ENCODE measurements at regions not wholly inside any gene's neighbourhood (a gene's known extent, or its start where the extent isn't known, plus 50 kb on each side); places are given as distances from the start of the nearest gene placed in this dataset.

DNA sequence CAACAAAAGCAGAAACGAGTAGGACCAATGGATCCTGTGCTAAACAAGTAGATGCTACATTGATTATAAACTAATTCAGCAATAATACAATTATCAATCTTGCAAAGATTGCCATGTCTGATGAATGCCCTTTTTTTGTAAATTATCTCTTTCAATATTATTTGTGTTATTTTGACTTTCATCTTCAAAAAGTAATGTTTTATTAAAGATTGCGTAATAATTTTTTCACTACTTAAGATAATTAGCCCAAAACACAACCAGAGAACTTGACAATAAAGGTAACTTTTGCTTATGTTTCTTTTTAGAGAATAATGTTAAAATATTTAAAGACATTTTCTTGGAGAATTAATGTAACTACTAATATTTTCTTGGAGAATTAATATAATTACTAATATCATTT, 553.8 kb upstream of the VSTM2A start:
- no peak for DNase-seq

DNA sequence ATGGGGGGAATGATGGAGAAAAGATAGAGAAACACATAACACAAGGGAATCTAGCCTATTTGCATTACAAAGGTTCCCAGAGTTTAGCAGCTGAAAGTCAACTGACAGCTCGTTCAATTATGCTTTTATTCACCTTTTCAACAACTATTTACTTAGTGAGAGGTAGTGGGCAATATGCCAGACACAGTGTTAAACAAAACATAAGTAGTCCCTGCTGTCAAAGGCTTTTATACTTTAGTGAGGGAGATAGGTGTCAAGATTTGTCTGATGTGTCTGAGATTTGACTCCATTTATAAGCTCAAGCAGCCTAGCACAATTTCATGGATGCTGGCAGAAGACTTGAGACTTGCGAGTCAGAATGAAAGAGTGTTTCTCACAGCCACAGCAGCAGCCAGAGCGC, 549.0 kb upstream of the VSTM2A start:
- no peak for DNase-seq

DNA sequence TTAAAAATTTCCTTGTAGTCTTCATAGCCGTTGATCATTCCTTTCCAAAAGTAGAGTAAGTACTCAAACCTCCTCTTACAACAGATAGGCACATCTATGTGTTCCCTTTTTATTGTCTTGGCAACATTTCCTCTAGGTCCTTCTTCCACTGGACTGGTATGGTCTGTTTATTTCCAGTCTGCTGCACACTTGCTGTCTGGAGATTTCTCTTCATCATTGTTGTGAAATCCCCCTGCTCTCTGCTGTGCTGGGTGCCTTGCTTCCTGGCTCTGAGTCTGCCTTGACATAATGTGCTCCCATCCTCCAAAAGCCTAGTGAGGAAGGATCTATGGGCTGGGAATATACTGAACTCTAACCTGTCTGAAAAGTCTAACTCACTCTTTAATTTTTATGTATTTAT, 545.3 kb upstream of the VSTM2A start:
- DNase-seq = no peak

DNA sequence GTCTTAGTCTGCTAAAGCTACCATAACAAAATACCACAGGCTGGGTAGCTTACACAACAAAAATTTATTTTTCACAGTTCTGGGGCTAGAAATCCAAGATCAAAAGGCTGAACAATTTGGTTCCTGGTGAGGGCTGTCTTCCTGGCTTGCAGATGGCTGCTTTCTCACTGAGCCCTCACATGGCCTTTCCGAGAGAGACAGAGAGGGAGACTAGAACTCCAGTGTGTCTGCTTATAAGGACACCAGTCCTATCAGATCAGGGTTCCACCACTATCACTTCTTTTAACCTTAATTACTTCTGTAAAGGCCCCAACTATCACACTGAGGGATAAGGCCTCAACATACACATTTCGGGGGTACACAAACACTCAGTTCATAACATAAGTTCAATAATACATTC, 527.4 kb upstream of the VSTM2A start:
- DNase-seq = no peak

DNA sequence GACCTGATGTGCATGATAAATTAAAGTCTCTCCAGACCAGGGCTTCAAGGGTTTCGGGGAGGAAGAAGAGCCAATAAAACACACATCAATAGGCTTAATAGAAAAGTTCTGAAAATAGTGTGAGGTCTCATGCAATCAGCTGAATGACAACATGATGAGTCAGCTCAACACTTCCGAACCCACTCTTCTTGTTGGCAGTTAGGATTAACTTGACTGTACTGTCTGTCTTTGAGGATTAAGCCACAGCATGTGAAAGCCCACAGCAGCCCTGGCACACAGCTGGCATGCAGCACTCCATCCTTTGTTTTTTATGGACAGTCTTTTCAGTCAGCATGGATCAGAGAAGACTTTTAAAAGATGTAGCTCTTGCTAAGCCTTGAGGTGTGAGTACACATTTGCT, 526.9 kb upstream of the VSTM2A start:
- no peak for DNase-seq

DNA sequence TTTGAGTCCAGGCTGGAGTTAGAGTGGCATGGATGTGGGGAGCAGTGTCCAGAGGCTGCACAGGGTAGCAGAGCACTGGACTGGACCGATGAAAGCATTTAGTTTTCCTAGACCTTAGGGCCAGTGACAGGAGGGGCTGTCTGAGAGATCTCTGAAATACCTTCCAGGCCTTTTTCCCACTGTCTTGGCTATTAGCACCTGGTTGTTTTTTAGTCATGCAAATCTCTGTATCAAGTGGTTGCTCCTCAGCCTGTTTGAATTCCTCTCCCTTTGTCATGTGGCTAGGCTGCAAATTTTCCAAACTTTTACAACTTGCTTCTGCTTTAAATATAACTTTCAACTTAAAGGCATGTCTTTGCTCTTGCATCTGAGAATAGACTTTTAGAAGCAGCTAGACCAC, 504.3 kb upstream of the VSTM2A start:
- DNase-seq = no peak

DNA sequence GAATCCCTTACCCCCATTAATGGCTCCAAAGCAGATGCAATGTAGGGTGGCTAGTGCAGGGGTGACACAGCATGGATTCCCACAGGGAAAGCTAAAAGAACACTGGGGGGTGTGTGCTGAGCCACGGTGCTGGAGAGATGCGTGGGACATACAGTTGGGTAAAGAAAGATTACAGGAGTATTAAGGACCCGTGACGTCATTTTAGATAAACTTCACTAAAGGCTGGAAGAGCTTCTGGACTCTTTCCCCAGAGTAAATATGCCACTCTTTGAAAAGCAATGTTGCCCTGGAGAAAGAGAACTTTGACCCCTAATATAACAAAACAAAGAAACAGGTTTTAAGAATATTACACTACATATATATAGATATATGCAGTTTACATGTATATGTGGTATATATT, 481.5 kb upstream of the VSTM2A start:
- no peak for DNase-seq

DNA sequence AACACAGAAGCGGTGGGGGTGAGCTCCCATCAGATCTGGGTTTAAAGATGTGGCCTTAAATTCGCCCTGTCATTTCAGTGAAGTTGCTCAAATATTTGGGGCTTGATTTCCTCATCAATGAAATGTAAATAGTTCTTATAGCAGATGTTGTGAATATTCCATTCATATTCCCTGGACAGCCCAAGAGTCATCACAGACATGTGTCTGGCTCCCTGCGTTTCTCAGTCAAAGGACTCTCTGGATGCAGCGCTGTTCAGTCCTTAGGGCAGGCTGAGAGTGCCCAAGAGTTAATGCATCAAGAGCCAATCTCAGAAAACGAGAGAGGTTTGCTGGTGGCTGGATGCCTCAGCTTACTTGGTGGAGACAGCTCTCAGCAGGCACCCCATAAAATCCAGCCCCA, 475.5 kb upstream of the VSTM2A start:
- DNase-seq = no peak

DNA sequence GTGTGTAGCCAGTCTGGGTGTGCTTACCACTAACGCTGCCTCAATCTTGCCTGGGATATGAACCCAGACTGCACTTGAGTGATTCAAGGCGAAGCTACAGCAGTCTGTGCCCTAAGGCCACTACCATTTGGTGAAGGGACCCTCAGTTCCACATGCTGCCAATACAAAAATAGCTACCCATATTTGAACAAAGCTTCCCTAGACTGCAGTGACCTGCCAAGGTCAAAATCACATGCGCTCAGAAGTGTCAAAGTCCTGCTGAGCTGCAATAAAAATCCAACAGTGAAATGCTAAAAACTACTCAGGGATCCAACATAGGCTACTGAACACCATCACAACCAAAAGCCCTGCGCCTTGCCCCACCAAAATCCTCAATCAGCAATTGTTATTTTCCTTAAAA, 472.3 kb upstream of the VSTM2A start:
- DNase-seq = no peak

DNA sequence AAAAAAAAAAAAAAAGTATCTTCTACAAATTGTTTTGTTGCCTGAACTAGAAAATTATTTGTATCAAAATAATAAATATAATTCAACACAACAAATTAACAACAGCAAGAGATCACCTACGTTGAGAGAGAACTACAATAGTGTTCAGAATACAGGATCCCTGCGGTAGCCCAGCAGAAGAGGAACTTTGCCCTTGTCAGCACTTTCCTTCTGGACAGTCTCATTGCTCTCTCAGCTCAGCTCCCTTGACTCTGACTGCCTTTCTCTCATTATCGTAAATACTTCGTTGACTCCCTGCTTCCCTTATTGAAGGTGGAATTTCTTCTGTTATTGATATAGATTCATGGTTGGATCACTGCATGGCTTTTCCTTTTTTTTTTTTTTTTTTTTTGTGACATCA, 469.5 kb upstream of the VSTM2A start:
- no peak for DNase-seq

DNA sequence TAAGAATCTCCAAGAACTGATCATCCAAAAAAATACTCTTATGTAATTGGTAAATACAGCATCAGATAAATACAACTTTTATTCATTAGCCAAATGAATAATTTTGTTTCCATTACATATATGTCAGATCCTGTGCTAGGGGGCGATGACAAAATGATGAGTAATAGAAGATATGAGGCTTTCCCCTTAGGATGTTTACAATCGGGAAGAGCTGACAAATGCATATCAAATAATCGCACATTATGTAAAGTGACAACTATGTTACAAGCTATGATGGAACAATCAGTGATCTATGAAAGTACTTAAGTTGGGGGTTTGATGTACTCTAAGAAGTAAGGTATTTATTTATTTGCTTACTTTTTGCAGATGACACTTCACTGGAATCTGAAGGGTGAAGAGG, 465.6 kb upstream of the VSTM2A start:
- DNase-seq = no peak

DNA sequence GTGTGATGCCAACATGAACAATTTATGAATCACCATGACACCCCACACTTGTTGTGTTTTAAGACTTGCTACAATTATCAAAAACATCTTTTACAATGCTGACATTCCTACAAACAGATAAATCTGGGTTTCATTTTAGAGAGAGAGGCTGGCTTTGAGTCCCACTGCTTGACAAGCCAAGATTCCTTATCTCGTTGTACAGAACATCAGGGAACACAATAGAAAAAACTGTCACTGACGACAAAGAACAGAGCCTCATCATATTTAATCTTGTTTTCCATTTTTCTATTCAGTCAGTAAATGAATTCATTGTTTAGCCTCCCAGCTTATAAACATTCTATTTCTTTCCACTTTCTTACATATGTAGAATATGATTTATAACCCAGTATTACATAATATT, 461.6 kb upstream of the VSTM2A start:
- DNase-seq = no peak

DNA sequence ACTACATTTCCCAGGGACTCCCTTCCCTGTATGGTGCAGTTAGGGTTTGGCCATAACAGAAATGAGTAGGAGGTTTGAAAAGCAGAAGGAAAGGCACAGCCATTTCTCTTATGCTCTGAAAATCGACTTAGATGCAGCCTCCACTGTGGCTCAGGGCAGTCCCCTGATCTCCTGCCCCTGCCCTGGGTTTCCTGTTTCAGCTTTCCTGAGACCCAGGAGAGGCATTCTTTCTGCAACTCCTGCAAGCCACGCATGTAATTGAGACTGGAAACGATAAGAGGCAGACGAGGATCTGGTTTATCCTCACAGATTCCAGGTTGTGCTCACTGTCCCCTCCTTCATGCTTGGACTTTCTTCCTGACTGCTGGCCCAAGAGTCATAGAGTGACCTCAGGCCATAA, 461.2 kb upstream of the VSTM2A start:
- no peak for DNase-seq

DNA sequence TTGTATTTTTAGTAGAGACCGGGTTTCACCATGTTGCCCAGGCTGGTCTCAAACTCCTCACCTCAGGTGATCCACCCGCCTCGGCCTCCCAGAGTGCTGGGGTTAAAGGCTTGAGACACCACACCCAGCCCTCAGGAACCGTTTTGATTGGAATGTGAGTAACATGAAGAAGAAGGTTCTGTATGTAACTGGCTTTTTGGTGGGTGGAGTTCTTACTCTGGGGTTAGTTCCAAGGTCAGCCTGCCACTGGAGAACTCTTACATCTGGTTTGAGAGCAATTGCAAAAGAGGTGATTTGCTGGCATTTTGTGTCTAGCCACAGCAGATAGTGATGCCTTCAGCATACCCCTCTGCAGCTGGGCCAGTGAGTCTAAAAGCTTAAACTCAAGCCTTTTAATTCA, 457.8 kb upstream of the VSTM2A start:
- DNase-seq = no peak

DNA sequence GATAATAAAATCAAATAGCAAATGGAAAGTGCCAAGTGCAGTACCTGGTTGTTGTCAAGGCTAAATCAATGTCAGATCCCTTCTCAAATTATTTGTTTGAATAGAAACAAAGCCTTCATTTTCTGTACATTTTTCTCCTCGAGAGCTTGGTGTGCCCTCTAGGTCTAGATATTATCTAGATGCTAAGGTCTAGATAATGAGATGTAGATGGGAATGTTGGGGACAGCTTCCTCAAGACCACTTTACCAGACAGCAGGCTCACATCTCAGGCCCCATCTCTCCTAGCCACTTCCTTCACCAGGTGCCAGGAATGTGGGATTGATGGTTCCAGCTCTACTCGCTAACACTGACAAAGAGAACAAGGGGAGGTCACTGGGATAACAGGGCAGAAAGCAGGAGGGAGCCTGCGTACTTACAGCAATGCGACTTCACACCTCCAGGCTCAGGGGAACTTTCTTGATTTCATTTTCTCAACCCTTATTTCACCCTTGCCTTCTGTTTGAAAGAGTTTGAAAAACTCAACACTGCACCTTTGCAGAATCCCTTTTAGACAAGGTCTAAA, 451.4 kb upstream of the VSTM2A start:
- DNase-seq = no peak

DNA sequence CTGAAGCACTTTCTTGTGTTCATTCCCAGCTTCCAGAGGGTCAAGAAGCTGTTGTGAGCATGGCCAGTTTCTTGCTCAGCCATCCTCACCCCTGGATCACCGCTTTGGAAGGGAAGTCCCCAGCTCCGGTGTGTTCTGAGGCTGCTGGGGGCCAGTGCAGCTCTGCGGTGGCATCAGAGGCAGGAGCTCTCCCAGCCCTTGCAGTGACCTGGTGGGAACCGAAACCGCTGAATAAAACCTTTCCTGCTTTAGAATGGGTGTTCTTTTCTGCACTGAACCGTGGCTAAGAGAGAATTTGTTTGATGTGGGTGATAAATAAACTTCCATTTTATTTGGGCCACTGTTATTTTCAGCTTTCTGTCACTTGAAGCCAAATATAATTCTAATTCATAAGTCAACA, 450.9 kb upstream of the VSTM2A start:
- DNase-seq = no peak

DNA sequence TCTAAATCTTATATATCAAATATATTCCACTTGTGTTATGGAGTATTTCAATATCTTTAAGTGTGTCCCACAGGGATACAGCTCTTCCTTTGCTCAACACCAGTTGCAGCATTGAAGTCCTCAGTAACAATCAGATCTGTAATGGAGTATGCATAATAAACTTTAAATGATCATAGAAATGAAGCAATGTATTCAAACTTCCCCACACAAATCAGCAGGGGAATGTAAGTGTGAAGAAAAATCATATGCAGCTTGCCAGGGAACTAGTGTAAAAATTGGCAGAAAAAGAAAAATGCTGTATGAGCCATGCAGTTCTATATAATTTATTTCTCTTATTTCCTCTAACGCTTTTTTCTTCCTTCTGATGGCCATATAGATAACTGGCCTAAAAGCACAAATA, 444.3 kb upstream of the VSTM2A start:
- no peak for DNase-seq

DNA sequence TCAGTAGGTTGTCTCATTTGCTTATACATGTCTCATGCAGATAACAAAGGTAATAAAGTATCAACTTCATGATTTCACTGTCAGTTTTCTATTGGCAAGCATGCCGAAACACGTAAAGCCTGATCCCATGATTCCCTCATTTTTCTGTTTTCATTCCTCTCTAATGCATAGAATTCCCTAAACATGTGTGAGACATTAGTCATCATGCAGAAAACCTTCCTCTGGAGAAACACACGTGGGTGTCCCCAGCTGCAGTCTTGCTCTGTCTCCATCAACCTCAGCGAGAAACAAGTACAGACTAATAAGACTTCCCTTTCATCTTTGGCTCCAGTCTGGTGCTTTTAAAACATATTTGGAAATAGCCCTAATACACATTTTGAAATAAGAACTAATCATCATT, 432.7 kb upstream of the VSTM2A start:
- DNase-seq = no peak

DNA sequence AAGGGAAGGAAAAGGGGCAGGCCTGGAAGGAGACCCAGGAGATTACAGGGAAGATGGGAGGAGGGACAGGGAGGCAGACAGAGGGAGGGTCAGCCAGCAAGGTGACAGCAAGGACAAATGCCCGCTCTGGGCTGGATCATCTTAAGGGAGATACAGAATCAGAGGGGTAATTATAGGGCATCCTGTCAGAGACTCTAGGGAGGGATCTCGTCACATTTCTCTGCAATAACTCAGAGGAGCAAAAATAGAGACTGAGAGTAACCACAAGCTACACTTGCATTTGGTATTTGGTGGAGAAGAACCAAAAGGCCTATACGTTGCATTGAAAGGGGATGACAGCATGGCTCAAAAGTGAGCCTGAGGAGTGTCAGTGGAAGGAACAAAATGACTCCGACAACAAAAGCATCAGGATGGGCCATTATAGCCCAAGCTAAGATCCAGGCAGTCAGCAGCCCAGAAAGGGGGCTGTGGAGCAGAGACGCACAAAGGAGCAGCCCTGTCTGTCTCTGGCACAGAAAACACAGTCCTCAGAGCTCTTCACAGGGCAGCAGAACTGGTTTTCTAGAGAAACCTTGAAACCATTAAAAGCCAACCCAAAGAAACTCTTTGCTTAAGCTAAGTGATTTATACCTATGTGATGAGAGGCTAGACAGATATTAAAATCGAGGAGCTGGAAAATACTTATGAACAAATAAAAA, 430.2 kb upstream of the VSTM2A start:
- DNase-seq = no peak

DNA sequence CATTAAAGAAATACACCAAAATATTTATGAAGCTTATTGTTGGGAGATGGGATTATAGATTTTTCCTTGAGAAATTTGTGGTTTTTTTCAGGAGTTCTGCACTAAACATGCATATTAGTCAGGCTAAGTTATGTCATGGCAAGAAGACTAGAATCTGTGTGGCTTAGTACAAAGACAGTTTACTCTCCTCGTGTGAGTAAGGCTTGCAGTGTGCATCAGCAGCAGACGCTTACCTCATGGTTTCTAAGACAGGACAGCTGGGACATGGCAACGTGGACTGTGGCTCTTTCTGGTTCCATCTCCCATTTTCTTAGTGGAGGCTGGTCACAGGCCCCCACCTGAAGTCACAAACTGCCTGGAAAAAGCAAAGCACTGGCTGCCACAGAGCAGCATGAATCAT, 429.6 kb upstream of the VSTM2A start:
- no peak for DNase-seq

DNA sequence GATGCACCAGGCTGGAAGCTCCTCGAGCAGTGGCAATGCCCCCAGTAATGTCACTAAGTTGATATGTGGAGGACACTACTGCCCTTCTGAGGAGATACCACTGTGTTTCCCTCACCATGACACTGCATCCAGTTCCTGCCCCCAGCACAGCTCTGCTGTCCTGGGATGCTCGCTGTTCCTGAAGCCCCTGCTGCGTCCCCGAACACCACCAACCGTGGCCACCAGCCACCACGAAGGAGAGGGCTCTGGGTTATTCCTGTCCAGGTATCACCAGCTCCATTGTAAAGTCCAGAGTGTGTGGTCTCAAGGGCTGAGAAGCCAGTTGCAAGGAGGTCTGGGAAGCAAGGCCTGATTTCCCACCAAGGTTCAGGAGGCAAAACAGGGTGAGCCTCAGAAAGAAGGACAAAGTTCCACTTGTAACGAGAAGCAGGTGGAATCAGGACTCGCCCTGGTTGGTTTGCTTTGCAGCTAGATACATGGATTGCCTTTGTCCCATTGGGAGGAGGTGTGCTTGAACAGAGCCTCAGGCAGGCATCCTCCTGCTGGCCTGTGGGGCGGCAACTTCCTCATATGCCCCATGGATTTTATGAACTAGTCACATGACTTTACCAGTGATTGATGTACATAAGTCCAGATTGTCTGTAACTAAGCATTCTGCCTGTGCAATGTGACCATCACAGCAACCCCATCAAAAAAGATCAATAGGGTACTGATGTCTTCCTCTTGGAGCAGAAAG, 427.0 kb upstream of the VSTM2A start:
- no peak for DNase-seq

DNA sequence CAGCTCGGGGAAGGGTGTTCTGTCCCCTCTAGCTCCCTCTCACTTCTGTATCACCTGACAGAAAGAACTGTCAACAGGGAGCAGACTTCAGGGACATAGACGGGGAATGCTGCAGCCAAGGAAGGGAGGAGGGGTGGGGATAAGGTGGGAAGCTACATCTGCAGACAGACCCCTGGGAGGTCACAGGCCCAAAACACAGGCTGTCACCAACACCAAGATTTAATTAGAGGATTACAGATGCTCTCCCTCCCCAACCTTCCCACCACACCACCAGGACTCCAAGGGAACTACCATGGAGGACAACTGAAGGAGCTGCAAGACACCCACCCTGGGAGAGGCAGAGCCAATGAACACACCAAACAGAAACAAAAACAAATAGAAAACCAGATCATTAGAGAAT, 425.2 kb upstream of the VSTM2A start:
- DNase-seq = no peak

DNA sequence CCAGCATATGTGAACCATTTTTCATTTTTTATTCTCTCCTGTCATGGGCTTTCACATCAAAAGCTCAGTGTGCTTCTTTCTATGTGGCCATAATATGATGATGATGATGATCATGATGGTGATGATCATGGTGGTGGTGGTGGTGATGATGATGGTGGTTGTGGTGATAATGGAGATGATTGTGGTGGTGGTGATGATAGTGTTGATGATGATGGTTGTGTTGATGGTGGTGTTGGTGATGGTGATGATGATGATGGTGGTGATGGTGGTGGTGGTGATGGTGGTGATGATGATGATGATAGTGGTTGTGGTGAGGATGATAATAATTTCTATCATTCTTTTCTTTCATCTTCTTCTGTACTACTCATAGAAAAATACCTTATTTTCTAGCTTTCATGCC, 413.1 kb upstream of the VSTM2A start:
- no peak for DNase-seq

DNA sequence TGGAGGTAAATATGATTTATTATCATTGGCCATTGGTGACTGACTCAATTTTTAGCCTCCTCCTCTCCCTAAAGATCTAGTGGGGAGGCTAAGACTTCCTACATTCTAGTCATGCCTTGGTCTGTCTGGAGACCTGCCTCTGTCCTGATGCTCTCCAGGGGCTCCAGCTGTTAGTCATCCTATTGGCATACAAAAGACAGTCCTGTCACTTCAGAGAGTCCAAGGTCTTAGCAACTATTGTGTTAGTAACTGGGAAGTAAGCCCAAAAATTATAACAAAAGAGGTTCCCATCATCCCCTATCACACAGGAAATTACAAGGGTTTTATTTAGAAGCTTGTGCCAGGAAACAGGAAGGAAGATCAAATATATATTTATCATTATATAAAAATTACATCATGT, 400.6 kb upstream of the VSTM2A start:
- no peak for DNase-seq

DNA sequence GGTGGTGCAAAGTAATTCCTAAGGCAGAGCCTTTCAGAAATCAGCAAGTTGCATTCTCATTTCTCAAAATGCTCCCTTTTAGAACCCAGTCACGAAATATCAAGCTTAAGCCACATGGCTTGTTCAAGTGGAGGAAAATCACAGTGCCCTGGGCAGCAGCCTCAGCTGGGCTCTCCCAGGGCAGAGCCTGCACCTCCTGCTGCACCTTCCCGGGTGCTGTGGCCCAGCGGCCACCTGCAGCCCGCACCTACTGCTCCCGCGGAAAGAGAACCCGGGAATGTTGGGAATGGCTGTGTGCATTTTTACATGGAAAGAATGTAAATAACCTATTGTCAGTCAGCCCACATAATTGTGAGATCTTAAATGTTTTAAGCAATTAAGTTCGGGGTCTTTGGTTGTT, 396.5 kb upstream of the VSTM2A start:
- no peak for DNase-seq
